Stimulated activated CD8-positive, alpha-beta memory T cell treated with anti-CD3 and anti-CD28 coated beads, Interleukin-4, amount 100 ng/mL, for 48 hours (primary cell): ENCODE measurements at regions not wholly inside any gene's neighbourhood (a gene's known extent, or its start where the extent isn't known, plus 50 kb on each side); places are given as distances from the start of the nearest gene placed in this dataset.

Experiments used
- DNase-seq: peaks from one replicate; pipeline ENCODE4 v3.0.0-alpha.2; 2020

- DNase-seq: no peak
Observed at GRCh38 chr2:104786821-104787220, 67.1 kb upstream of the POU3F3 start.

GRCh38 chr2:104787298-104788065 is 66.4 kb upstream of the POU3F3 start:
- DNase-seq: no peak

- DNase-seq: no peak
Observed at GRCh38 chr2:104788742-104789455, 65.0 kb upstream of the POU3F3 start.

- no peak for DNase-seq
Observed at GRCh38 chr2:104790100-104790811, 63.7 kb upstream of the POU3F3 start.

- no peak for DNase-seq
Observed at GRCh38 chr2:104790901-104791495, 62.9 kb upstream of the POU3F3 start.

GRCh38 chr2:104793966-104794365 is 59.9 kb upstream of the POU3F3 start:
- DNase-seq: no peak

GRCh38 chr2:104794441-104794840 is 59.5 kb upstream of the POU3F3 start:
- no peak for DNase-seq
